Stimulated activated CD4-positive, alpha-beta T cell treated with anti-CD3 and anti-CD28 coated beads, Interleukin-12 subunit alpha, Interleukin-12 subunit beta, amount 100 ng/mL, for 4 hours (primary cell): ENCODE measurements at regions not wholly inside any gene's neighbourhood (a gene's known extent, or its start where the extent isn't known, plus 50 kb on each side); places are given as distances from the start of the nearest gene placed in this dataset.
"Not testable (repeated sequence)": the region's sequence is repeated elsewhere in the genome, so short reads cannot be mapped to it uniquely, and the experiment has no call there.

Source experiments
- DNase-seq: peaks from one replicate; pipeline ENCODE4 v3.0.0-alpha.2; 2020

GRCh38 chr7:156374335-156374734 is 266.2 kb upstream of the RNF32 start:
- DNase-seq = no peak

GRCh38 chr7:156369929-156370328 is 270.6 kb upstream of the RNF32 start:
- DNase-seq = not testable (repeated sequence)

- DNase-seq = no peak
Measured at GRCh38 chr7:156368053-156368843, 272.3 kb upstream of the RNF32 start.

DNA sequence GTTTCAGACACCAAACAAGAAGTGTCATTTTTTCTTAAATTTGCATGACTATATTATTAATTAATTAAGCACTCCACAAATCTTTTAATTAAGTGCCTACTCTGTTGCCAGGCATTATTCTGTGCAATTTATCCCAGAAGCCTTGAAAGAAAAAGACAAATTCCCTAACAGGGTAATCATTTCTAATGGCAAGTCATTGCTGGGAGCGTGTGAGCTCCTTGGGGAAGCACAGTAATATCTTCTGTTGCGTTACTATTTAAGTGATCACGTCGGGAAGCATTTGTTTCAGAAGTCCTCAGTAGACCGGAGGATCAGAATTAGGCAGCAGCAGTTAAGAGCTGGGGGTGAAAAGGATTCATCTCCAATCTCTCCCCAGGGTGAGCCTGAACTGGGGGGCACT is 276.8 kb upstream of the RNF32 start:
- no peak for DNase-seq

DNA sequence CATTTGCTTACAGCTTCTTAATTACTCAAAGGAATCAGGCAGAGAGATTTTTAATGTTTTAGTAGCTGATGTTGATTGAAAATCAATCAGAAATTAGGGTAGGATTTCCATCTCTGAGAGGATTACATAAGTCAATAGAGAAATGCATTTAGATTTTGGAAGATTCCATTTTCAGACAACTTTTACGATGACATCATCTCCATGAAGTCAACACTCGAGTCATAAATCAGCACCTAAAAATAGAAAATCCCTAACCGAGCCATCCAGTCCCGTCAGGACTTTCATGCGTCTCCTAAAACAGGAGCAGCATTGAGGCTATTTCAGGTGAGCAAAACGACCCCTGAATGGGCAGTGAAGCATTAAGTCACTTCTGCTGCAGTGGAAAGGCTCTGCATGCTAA is 279.7 kb upstream of the RNF32 start:
- no peak for DNase-seq

- no peak for DNase-seq
Measured at GRCh38 chr7:156356551-156356950, 284.0 kb upstream of the RNF32 start.

DNA sequence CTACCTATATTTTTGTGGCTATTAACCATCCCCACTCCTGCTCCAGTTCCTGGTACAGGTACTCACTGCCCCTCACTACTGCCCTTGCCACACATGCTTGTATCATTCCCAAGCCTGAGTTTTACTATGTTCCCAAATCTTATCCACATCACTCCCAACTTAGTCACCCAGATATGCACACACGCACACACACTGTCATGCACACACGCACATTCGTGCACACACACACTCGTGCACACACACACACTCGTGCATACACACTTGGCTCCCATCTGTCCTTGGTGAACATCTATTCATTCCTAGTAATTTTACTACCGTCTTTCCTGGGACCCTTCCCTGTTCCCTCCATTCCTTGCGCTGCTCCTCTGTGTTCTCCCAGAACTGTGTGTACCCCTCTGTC is 287.2 kb upstream of the RNF32 start:
- DNase-seq = no peak

GRCh38 chr7:156347703-156348248 is 292.8 kb upstream of the RNF32 start:
- not testable (repeated sequence) for DNase-seq

- no peak for DNase-seq
Measured at GRCh38 chr7:156347132-156347531, 293.4 kb upstream of the RNF32 start.

DNA sequence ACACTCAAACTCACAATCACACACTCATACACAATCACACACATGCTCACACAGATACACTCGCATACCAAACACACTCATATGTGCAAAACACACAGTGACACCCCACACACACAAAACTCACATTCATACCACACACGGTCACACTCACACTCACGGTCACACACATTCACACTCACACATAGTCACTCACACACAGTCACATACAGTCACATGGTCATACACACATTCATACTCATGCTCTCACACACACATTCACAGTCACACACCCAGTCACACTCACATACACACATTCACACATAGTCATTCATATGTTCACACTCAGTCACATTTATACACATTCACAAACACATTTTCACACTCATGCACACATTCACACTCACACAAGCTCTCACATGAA is 296.0 kb upstream of the RNF32 start:
- DNase-seq = no peak

DNA sequence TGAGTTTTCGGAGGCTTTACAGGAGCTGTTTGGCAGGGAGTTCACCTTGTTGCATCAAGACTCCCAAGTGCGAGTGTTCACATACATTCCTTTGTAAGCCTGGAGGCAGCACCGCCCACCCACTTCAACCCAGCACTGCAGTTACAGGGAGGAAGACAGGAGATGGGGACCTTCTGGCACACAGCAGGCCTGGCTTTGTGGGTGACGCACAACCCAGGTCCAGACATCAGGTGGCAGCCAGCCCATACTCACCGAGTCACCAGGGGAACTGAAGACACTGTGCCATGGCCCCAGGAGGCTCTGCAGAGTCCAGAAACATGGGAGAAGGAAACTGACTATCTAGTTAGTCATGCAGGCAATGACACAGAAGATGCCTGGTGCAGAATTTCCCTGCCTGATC is 305.9 kb upstream of the RNF32 start:
- no peak for DNase-seq

- no peak for DNase-seq
Measured at GRCh38 chr7:156327916-156328315, 312.7 kb upstream of the RNF32 start.

- DNase-seq = no peak
Measured at GRCh38 chr7:156327474-156327873, 313.1 kb upstream of the RNF32 start.

DNA sequence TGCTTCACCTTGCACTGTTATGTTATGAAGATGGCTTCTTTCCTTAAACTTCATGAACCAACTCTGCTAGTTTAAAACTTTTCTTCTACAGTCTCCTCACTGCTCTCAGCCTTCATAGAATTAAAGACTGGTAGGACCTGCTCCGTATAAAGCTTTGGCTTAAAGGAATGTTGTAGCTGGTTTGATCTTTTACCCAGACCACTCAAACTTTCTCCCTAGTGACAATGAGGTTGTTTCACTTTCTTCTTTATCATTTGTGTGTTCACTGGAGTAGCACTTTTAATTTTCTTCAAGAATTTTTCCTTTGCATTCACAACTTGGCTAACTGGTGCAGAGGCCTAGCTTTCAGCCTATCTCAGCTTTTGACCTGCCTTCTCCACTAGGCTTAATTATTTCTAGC is 316.4 kb upstream of the RNF32 start:
- no peak for DNase-seq

DNA sequence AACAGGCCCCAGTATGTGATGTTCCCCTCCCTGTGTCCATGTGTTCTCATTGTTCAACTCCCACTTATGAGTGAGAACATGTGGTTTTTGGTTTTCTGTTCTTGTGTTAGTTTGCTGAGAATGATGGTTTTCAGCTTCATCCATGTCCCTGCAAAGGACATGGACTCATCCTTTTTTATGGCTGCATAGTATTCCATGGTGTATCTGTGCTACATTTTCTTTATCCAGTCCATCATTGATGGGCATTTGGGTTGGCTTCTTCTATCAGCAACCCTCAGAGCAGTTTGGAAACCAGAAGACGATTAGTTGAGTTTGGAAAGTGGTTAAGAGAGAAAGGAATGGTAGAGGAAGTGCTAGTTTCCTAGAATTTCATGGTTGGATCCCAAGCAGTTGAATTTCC is 319.1 kb upstream of the RNF32 start:
- not testable (repeated sequence) for DNase-seq

DNA sequence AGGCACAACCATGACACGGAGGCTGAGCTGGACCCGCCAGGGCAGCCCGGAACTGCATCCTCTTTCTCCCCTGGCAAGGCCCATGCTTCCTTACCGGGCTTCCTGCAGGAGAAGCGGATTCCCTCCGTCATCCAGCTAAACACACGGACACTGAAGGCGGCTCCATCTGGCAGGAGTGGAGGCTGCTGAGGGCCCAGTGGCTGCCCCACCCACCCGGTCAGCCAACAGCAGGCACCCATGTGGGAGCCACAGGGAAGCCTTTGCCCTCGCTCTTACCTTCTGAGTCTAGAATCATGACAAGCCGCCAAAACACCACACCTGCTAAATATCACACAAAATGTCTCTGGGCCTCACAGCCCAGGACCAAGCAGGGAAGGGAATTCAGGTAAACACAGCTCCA is 321.6 kb upstream of the RNF32 start:
- no peak for DNase-seq

GRCh38 chr7:156318426-156318825 is 322.1 kb upstream of the RNF32 start:
- DNase-seq = no peak

DNA sequence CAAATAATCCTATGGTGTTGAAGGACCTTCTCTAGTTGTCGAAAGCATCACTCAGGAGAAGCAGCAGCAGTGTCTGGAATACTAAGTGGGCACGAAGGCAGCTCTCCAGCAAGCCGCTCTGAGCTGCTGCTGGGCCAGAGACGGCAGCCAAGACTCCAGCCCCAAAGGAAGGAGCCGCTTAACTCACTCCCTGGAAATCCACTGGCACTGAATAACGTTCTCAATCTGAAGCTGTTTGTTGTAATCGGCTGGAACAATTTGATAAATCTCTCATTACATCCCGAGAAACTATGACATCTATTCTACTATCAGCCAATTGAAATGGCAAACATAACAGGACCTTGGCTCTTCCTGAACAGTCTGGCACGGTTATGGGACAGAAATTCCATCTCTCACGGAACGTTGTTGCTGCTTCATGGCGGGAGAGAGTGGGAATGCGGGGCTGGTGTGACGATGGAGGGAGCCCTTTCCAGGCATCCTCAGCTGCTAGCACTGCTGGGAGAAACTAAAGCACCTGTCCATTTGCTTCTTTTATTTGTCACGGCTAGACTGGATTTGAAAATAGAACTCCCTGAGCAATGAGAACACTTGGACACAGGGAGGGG is 331.5 kb upstream of the RNF32 start:
- DNase-seq = no peak

DNA sequence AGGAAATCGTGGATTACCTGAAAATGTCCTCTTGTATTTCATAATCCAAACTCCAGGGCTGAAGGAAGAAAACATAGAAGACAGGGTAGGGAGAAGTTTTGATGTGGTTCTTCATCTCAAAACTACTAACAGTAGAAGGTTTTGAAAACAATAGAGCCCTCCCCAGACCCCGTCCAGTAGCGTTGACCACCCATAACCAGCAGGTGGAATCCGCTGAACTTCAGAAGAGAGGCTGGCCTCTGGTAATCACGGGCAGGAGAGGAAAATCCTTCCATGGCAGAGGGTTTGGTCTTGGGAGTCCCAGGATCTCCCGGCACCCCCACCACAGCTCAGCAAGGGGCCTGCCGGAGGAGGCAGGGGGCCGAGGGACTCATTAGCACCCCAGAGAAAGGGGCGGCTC is 333.4 kb upstream of the RNF32 start:
- DNase-seq = no peak

- DNase-seq = no peak
Measured at GRCh38 chr7:156305351-156305750, 335.2 kb upstream of the RNF32 start.

- DNase-seq = no peak
Measured at GRCh38 chr7:156282816-156283215, 357.8 kb upstream of the RNF32 start.

GRCh38 chr7:156279635-156280034 is 360.9 kb upstream of the RNF32 start:
- no peak for DNase-seq

DNA sequence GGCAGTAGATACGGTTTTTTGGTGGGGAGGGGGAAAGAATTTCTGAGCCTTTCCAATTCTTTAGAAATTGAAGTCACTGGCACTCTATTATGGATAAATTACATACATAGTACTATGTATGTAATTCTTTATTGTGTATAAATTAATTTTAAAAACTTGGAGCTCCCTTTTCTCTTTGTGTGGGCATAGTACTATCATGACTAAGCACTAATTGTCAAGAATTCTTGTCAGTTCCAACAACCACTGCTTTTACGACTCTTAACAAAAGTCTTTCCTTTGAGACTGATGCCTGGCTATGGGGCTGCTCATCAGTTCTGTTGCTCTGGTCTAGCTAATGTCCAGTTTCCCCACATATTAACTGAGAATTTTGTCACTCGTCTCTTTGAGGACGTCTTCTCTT is 365.3 kb upstream of the RNF32 start:
- DNase-seq = no peak

GRCh38 chr7:156274557-156274956 is 366.0 kb upstream of the RNF32 start:
- DNase-seq = no peak

DNA sequence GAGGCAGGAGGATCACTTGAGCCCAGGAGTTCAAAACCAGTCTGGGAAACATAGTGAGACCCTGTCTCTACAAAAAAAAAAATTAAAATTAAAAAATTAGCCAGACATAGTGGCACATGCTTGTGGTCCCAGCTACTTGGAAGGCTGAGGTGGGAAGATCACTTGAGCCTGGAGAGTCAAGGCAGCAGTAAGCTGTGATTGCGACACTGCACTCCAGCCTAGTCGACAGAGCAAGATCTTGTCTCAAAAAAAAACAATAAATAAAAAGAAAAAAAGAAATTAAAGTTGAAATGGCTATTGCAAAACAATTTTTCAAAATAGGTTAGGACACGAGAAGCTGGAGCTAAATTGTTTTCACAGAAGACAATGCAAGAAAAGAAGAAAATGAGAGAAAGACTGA is 379.0 kb upstream of the RNF32 start:
- DNase-seq = no peak
